GM12874 (cell line): ENCODE measurements at regions not wholly inside any gene's neighbourhood (a gene's known extent, or its start where the extent isn't known, plus 50 kb on each side); places are given as distances from the start of the nearest gene placed in this dataset.

Experiments
- CTCF ChIP-seq: IDR thresholded peaks from 2 replicates; pipeline ENCODE4 v1.5.1; 2011; ENCODE audit warnings: low read depth, mild to moderate bottlenecking, control low read depth, low read length, moderate library complexity; ENCODE audit not compliant: insufficient read depth

DNA sequence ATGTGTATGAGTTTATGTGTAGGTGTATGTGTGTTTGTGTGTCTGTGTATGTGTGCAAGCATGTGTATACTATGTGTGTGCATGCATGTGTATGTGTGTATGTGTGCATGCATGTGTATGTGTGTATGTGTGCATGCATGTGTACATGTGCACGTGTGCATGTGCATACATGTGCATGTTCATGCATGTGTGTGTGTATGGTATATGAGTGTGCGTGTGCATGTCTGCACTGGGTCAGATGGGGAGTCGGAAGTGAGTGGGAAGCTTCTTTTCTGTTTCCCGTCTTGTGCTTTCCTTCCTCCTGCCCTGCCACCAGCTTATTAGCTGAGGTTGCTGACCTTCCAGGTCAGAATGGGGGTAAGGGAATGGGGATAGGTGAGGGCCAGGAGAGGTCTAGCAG is 174.7 kb downstream of the MAP2K4 start:
- no peak for TF ChIP-seq CTCF

DNA sequence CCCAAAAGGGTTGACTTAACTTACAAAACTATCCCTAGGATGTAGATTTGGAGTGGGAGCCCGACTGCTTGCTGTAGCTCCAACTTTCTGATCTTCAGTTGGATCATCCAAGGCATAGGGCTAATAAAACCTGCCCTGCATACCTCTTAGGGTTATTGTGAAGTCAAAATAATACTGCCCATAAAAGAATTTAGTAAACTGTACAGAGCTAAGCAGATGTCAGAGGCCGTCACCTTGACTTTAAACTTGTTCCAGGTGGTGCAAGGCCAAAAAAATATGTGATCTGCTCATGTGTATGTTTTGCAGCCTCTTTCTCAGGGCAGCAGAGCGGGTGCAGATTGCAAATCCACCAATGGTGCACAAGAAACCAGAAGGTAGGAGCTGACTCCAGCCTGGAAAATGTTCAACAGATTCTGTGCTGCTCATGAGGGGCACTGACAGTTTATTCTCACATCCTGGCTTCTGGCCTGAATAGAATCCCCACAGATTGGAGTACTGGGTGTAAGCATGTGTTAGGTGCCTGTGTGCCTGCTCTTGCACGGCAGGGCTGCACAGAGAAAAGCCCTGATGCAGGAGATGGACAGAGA is 180.7 kb downstream of the MAP2K4 start:
- no peak for TF ChIP-seq CTCF

DNA sequence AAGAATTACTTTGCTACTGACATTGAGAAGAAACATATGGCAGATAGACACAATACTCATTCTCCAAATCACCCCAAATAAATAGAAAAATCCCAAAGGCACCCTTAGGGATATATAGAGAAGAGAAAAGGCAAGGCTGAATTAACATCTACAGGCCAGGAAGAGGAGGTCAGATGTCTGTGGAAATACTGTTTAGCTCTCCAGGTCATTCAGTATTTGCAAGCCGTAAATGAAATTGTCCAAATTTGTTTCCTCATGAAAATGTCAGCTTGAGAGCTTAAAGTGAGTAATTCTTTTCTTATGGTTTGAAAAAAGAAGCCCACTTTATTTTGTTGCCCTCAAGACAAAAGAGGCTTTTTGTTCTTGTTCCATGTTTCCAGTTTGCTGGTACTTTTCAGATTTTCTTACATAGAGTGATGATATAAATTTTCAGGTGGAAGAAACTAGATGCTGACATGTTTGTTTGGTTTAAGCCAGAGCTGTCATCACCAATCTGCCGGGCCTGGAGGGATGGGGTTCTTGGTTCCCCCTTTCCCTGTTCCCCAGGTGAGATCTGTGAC is 189.0 kb downstream of the MAP2K4 start:
- no peak for TF ChIP-seq CTCF

DNA sequence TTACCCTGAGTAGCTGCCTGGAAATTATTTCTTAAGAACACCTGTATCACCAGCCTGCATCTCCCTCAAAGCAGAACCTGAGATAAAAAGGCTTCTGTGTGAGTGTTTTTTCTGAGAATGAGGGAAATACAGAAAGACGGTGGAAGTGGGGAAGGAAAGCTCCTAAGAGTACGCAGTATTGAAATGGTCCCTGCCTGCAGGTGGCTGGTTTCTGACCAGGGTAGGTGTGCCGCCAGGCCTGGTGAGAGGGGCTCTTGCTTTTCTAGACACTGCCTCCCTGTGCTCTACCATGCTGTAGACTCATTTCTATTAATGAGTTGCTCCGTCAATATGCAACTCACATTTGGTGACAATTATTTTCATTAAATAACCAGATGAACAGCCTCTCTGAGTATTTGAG is 201.7 kb downstream of the MAP2K4 start:
- TF ChIP-seq CTCF = no peak

GRCh38 chr17:12227547-12227946 is 206.9 kb downstream of the MAP2K4 start:
- no peak for TF ChIP-seq CTCF

GRCh38 chr17:12229335-12229734 is 208.7 kb downstream of the MAP2K4 start:
- TF ChIP-seq CTCF = no peak

DNA sequence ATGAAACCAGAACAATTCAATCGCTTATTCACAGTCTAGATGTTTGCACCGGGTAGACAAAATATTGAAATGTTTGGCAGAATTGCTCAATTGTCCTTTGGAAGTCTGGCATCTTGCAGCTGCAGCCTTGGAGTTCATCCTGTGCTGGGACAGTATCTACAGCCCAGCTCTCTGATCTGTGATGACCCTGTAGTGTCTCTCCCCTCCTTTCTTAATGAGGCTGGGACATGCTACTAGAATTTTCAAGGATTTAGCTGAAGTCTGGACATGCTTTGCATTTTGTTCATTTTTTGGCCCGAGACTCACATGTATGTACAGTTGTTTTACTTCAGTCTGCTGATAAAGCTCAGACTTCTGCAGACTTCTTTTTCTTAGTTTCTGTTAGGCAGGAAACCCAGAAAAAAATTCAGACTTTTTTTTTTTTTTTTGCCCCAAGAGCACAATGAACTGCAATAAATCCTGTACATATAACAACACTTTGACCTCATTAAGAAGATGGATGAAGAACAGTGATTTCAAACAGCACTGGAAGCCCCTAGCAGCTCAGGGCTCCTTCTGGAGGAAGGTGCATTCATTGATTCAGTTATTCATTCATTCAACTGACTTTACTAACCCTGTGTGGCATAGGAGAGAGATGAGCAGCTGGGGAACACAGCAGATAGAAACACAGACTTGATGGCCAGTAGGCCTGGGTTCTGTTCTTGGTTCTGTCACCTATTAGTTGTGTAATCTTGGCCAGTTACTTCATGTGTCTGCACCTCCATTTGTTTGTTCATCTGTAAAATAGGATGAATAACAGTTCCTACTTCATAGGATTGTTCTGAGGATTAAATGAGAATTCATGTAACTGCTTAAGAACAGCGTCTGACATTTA is 210.0 kb downstream of the MAP2K4 start:
- TF ChIP-seq CTCF = no peak
